GM12878 (cell line): ENCODE measurements at regions not wholly inside any gene's neighbourhood (a gene's known extent, or its start where the extent isn't known, plus 50 kb on each side); places are given as distances from the start of the nearest gene placed in this dataset.

Experiments
- ATAC-seq: fragments of 200-7000 bp; cut with Tn5 transposase; 3 replicates; pipeline ENCODE4 v1.9.1; 2020; ENCODE audit warnings: mild to moderate bottlenecking, moderate library complexity
- BruUV-seq: library from RNA; stranded (reverse); fragments of 400-500 nt; replicated peaks from 2 replicates; lab custom pipeline; 2021; lab: Mats Ljungman, UMichigan
- CTCF ChIA-PET: fragments of 300-600 bp; sonication (Branson Sonifier 250); formaldehyde crosslinking; extraction: SDS; loops from one replicate; lab custom pipeline; 2021; ENCODE audit warnings: inconsistent platforms; lab: Yijun Ruan, JAX
- POLR2A ChIA-PET: fragments of 350-600 bp; formaldehyde crosslinking; extraction: SDS; loops from one replicate; lab custom pipeline; 2021; ENCODE audit warnings: inconsistent platforms; lab: Charles Lee
- RAD21 ChIA-PET: fragments of 300-600 bp; sonication (Branson Sonifier 250); formaldehyde crosslinking; loops from one replicate; lab custom pipeline; 2023; ENCODE audit warnings: antibody characterized with exemption; ENCODE audit not compliant: unreplicated experiment; lab: Charles Lee
- SMC1A ChIA-PET: fragments of 300-600 bp; sonication (Branson Sonifier 250); formaldehyde crosslinking; loops from one replicate; lab custom pipeline; 2023; ENCODE audit not compliant: unreplicated experiment, uncharacterized antibody; lab: Charles Lee
- DNase-seq: peaks from one replicate; pipeline ENCODE4 v3.0.0-alpha.2; 2011; ENCODE audit warnings: low read depth, low spot score
- FAIRE-seq: peaks from 3 replicates; lab custom pipeline; 2011; peaks lifted over from hg19 to GRCh38; lab: Jason Lieb, UNC
- H2AFZ ChIP-seq: 2 replicates; pipeline ENCODE4 v1.6.0; 2011; ENCODE audit warnings: low read depth, low read length, control low read depth; ENCODE audit not compliant: control insufficient read depth
- H3K27ac ChIP-seq: 2 replicates; pipeline ENCODE4 v1.5.1; 2011; ENCODE audit warnings: control low read depth; ENCODE audit not compliant: control insufficient read depth, insufficient read depth
- H3K27me3 ChIP-seq, 2 experiments: replicated peaks in 1 of 2; 2 replicates each; pipeline versions ENCODE4 v1.6.0 to v1.6.1; 2011; ENCODE audit warnings: low read length in 1 of 2; ENCODE audit not compliant: control insufficient read depth in 2 of 2, insufficient read depth in 2 of 2
- H3K36me3 ChIP-seq, 2 experiments: 2 replicates each; pipeline ENCODE4 v1.5.1; 2011; ENCODE audit warnings: low read length in 1 of 2; ENCODE audit not compliant: control insufficient read depth in 2 of 2, insufficient read depth in 2 of 2
- H3K4me1 ChIP-seq: 2 replicates; pipeline ENCODE4 v1.6.1; 2011; ENCODE audit warnings: mild to moderate bottlenecking, low read length, moderate library complexity, mixed read lengths; ENCODE audit not compliant: control insufficient read depth, insufficient read depth
- H3K4me2 ChIP-seq: 2 replicates; pipeline ENCODE4 v1.6.0; 2011; ENCODE audit warnings: control low read depth; ENCODE audit not compliant: control insufficient read depth, insufficient read depth
- H3K4me3 ChIP-seq: fragments of 200-600 bp; sonication (generic); 2 replicates; pipeline ENCODE4 v1.5.1; 2016
- H3K79me2 ChIP-seq: 2 replicates; pipeline ENCODE4 v1.6.0; 2011; ENCODE audit warnings: low read length; ENCODE audit not compliant: control insufficient read depth, insufficient read depth
- H3K9ac ChIP-seq: 2 replicates; pipeline ENCODE4 v1.8.0; 2011; ENCODE audit warnings: low read length, control low read depth, mixed read lengths; ENCODE audit not compliant: control insufficient read depth, insufficient read depth
- H3K9me3 ChIP-seq: replicated peaks from 3 replicates; pipeline ENCODE4 v1.5.1; 2011; ENCODE audit warnings: mild to moderate bottlenecking, low read length; ENCODE audit not compliant: control insufficient read depth, insufficient read depth
- H4K20me1 ChIP-seq: 2 replicates; pipeline ENCODE4 v1.6.0; 2011; ENCODE audit not compliant: control insufficient read depth, insufficient read depth
- CREM ChIP-seq: IDR thresholded peaks from 2 replicates; pipeline ENCODE4 v1.6.1; 2014; ENCODE audit warnings: antibody characterized with exemption, low read depth
- IRF4 ChIP-seq: IDR thresholded peaks from 2 replicates; pipeline ENCODE4 v1.6.1; 2011; ENCODE audit warnings: low read depth, low read length
- LARP7 ChIP-seq: fragments of 450-650 bp; IDR thresholded peaks from 2 replicates; pipeline ENCODE4 v1.6.1; 2017; ENCODE audit warnings: mild to moderate bottlenecking
- NR2C1 ChIP-seq: fragments of 450-650 bp; IDR thresholded peaks from 2 replicates; pipeline ENCODE4 v1.6.1; 2017; ENCODE audit warnings: antibody characterized with exemption, mild to moderate bottlenecking, moderate library complexity
- ZBED1 ChIP-seq: IDR thresholded peaks from 2 replicates; pipeline ENCODE4 v1.6.1; 2016; ENCODE audit warnings: borderline replicate concordance
- WGBS: methylation state at CpG from one replicate; pipeline ENCODE4 v1.1.6; 2016; ENCODE audit warnings: low lambda C conversion rate; ENCODE audit not compliant: insufficient replicate concordance, insufficient coverage; ENCODE audit errors: missing lambda C conversion rate; 5-methylcytosine and 5-hydroxymethylcytosine counted together
- in situ Hi-C: fragments of 300-500 bp; cut with MboI; formaldehyde crosslinking; loops from 9 replicates; pipeline ENCODE4 v1.14.3; 2018; ENCODE audit warnings: mixed read lengths
- intact Hi-C: fragments of 100-400 bp; cut with micrococcal nuclease; formaldehyde crosslinking; loops from one replicate; pipeline ENCODE4 v1.14.2; 2022; ENCODE audit not compliant: unreplicated experiment

GRCh38 chr18:25732862-25733261 is 357.6 kb downstream of the SS18 start (continued):
- no peak for TF ChIP-seq CREM

- Histone ChIP-seq H3K27ac (no peak overlapping the region), H3K9me3 (no peaks in the 10 kb centered on the region), H3K4me3 (no peak overlapping the region), H3K9ac (no peak overlapping the region), H3K4me1 (no peaks in the 10 kb centered on the region), H3K4me2 (no peak overlapping the region), H4K20me1 (no peaks in the 10 kb centered on the region), H3K36me3 (no peaks in the 10 kb centered on the region)
- ChIA-PET RAD21 (no interaction called here), SMC1A (no interaction called here), POLR2A (no interaction called here)
- ATAC-seq (no peak), FAIRE-seq (no peak), DNase-seq (no peak)
- no TSS peak for BruUV-seq
- 0% methylated on average over 1 of the region's 1 CpG for WGBS
- in situ Hi-C loops = no loop called here
- intact Hi-C loops = no loop called here
- no peak for TF ChIP-seq ZBED1
- no peak for TF ChIP-seq IRF4
- no peak for TF ChIP-seq LARP7
- TF ChIP-seq, all 136 proteins: peak for 0
- CTCF ChIA-PET = interaction anchor here (0.6 kb wide), 1 partner anchor 391 kb away, joined by 3 read pairs; no protein-coding TSS in a partner anchor
- H3K27me3 ChIP-seq = no peaks in the 10 kb centered on the region
- no peak overlapping the region for H2AFZ ChIP-seq
- H3K79me2 ChIP-seq = no peaks in the 10 kb centered on the region
Observed at GRCh38 chr18:25729072-25729471, 361.3 kb downstream of the SS18 start.

- BruUV-seq = no TSS peak
- H3K79me2 ChIP-seq = no peaks in the 10 kb centered on the region
- no peak overlapping the region for H3K9ac ChIP-seq
- H3K4me2 ChIP-seq = no peak overlapping the region
- POLR2A ChIA-PET = interaction anchor here (0.6 kb wide), 1 partner anchor 36 kb away, joined by 5 read pairs; no protein-coding TSS in a partner anchor
- ATAC-seq = no peak
- no peak overlapping the region for H3K27ac ChIP-seq
- H4K20me1 ChIP-seq = no peaks in the 10 kb centered on the region
- no peak overlapping the region for H3K4me3 ChIP-seq
- intact Hi-C loops = no loop called here
- FAIRE-seq = no peak
- no peaks in the 10 kb centered on the region for H3K27me3 ChIP-seq
- CTCF ChIA-PET = no interaction called here
- 11% methylated on average over 5 of the region's 5 CpGs for WGBS
- H3K4me1 ChIP-seq = no peaks in the 10 kb centered on the region
- H3K9me3 ChIP-seq = no peaks in the 10 kb centered on the region
- TF ChIP-seq NR2C1 = no peak
- TF ChIP-seq, all 136 proteins: peak for 0
- H3K36me3 ChIP-seq = no peaks in the 10 kb centered on the region
- H2AFZ ChIP-seq = no peak overlapping the region
- DNase-seq = no peak
- in situ Hi-C loops = no loop called here
- RAD21 ChIA-PET = no interaction called here
- SMC1A ChIA-PET = no interaction called here
Observed at GRCh38 chr18:25727281-25727985, 363.0 kb downstream of the SS18 start.
